CD4-positive, alpha-beta T cell treated with Interleukin-15 for 1 hour (primary cell): ENCODE measurements at regions not wholly inside any gene's neighbourhood (a gene's known extent, or its start where the extent isn't known, plus 50 kb on each side); places are given as distances from the start of the nearest gene placed in this dataset.

Experiments
- DNase-seq: peaks from one replicate; pipeline ENCODE4 v3.0.0-alpha.2; 2020

DNA sequence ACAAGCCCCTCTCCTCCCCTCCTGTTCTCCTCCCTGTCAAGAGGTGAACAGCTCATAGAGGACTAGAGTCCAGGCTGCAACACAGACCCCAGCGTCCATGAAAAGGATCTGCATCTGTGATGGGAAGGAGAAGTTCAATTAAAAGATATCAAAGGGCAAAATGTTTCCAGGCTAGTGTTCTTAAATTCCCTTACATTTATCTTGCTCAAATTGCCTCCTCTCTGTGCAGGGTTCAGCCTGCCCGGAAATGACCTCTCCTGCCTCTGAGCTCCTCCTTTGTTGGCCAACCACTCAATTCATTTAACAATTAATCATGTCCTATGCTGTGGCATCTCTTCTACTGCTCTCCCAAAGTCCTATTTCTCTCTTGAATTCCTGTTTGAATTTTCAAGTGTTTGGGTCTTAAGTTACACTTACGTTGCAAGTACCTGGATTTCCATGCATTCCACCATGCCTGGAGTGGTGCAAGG, 105.3 kb downstream of the TSN start:
- no peak for DNase-seq

- DNase-seq, result no peak
Measured at GRCh38 chr2:121862286-121862685, 106.8 kb downstream of the TSN start.

GRCh38 chr2:121865914-121866313, 110.5 kb downstream of the TSN start:
- DNase-seq, result no peak

GRCh38 chr2:121866789-121867188, 111.3 kb downstream of the TSN start:
- DNase-seq, result no peak

GRCh38 chr2:121868652-121869051, 113.2 kb downstream of the TSN start:
- DNase-seq, result no peak

DNA sequence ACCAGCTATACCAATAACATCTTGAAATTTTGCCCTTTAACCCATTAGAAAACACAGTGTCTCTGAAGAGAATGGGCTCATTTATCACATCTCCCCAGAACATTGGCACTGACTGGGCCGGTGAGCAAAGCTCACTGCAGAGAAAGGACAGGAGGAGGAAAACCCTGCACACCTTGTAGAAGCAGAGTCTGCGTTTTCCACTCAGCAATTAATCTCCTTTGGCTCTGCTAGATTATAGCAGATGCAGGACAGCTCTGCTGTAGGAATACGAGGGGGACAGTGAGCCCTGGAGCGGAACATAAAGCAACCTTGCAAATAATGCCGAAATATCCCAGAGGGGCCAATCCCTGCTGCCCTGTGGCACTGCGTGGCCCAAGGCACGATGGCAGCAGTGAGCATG, 113.9 kb downstream of the TSN start:
- DNase-seq, result no peak

DNA sequence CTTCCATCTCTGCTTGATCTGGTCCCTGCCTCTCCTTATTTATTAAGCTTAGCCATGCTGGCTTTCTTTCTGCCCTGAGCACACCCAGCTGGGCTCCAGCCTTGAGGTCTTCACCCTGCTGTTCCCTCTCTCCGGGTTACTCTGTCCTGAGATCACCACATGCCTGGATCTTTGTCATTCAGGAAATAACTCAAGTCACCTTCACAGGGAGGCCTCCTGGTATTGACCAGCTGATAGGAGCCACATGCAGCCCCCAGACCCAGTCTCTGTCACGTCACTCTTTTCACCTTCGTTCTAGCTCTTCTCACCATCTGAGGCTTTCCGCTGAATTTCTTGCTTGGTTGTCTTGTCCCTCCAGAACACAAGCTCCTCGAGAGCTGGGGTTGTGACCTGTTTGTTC, 114.4 kb downstream of the TSN start:
- no peak for DNase-seq

DNA sequence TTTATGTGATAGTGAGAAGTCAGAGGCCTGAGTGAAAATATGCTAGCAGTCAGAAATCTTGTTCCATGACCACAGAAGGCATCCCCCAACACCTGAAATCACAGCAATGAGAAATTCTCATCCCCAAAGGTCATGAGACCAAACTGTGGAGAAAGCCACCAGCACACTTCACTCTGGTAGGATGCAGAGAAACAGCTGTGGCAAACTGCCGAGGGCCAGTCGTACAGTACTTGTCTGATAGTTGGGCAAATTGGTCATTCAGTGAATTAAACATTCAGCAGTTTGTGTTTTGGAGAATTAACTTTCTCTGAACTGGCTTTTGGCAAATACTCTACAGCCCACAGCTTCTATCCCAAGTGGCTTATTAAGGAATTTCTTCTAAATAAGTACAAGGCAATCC, 117.2 kb downstream of the TSN start:
- DNase-seq, result no peak

GRCh38 chr2:121873864-121874263, 118.4 kb downstream of the TSN start:
- no peak for DNase-seq

DNA sequence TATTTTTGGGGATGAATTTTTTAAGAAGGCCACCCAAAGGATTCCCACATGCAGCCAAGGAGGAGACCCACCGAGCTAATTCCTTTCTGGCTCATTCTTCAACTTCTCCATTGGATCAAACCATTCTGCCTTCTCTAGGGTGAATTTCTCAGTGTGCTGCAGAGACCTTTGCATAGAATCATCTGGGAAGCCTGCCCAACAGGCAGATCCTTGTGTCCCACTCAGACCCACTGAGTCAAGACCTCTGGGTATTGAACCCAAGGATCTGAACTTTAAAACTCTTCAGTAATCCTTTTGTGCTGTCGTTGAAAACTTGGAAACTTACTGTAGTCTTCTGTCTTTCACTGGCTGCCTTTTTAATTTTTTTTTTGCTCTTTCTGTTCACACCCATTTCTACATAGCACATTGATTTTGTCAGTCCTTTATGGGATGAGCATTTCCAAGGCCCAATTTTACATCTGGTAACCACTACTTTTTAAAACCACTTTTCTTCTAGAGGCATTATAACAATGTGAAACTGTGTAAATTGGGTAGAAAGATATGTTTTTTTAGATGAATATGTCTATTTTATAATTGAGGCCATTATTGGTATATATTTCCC, 120.2 kb downstream of the TSN start:
- DNase-seq, result no peak

DNA sequence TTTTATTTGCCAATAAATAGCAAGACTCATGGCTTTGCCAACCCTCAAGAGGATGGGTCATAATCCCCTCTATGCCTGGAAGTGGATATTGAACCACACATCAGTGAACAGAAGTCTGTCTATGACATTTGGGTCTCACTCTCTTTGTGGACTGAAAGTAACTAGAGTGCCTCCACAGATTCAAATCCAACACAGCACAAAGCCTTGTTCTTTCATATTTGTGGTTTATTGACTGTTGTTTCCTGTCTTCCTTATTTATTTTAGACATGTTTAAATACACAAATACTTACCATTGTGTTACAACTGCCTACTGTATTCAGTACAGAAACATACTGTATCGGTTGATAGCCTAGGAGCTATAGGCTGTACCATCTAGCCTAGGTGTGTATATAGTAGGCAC, 121.9 kb downstream of the TSN start:
- DNase-seq, result no peak

DNA sequence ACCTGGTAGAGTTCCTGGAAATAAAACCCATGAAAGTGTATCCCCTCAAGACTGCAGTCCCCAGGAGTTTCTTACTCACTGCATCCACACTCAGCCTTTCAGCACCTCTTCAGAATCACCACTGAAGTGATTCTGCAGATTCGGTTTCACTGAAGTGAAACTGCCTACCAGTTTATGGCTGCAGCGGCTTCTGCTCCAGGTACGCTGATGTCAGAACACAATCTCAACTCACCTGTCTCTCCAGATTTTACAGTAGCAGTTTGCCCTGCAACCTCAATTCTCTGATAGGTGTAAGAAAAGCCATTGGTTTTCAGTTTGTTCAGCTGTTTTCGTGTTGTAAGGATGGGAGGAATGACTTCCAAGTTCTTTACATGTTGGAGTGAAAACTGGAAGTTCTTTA, 124.8 kb downstream of the TSN start:
- no peak for DNase-seq

DNA sequence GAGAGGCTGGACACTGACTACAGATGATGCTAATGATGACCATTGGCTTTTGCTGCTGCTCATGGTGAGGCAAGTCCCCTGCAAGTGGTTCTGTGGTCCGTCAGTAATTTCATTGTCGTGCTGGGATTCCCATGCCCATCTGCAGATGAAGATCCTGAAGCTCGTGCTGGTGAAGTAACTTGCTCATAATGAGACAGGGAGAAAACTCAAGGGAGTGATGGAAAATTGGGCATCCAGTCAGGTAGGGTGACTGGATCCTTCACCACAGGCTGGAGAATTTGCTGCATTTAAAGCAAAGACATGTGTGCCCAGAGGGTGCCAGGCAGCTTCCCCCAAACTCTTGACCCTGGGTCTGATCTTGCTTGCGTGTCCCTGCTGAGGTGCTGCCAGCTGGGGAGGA, 125.6 kb downstream of the TSN start:
- no peak for DNase-seq

DNA sequence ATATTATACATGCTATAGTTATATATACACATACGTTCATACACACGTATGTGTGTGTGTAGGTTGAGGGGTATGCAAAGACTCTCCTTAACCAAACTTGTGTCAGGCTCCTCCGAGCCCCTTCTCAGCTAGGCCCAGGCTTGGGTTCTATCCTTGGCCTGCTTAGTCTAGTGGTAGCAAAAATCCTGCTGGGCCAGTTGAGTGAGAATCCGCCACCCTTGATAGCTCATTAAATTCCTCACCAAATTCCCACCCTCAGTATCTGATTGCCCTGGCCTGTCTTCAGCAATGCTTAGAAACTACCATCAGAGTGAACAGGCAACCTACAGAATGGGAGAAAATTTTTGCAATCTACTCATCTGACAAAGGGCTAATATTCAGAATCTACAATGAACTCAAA, 126.5 kb downstream of the TSN start:
- no peak for DNase-seq

DNA sequence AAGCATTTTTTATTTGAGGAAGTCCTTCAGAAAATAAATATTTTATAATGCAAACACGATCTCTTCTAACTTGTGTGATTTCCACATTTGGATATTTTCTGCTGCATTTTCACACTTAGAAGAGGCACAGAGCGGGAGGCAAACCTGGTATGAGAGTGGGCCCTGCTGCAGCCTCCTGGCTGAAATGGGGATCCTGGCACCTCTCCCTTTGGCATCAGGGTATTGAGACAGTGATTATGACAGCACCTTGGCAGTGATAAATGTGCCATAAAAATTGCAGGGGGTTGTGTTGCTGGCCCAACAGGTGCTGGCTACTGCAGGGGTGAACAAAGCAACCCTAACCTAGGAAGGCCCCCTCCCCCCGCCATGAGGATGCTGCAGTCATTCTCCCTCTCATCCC, 128.6 kb downstream of the TSN start:
- DNase-seq, result no peak

DNA sequence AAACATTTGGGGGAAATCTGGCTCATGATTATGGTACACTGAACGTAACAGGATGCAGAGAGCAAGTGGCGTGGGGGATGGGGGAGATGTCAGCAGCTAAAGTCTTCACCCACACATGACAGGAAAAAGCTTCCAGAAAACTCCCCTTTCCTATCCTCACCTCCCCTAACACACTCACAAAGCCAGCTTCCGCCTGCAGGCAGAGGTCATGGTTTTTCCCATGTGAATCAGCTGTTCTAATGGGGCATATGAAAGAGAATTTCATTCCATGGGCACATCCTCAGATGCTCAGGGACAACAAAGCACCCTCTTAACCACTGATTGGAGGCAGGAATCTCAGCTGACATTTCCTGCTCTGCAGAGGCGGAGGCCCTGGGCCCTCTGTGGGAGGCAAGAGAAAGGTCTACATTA, 129.1 kb downstream of the TSN start:
- DNase-seq, result no peak

- DNase-seq, result no peak
Measured at GRCh38 chr2:121886059-121886458, 130.6 kb downstream of the TSN start.

DNA sequence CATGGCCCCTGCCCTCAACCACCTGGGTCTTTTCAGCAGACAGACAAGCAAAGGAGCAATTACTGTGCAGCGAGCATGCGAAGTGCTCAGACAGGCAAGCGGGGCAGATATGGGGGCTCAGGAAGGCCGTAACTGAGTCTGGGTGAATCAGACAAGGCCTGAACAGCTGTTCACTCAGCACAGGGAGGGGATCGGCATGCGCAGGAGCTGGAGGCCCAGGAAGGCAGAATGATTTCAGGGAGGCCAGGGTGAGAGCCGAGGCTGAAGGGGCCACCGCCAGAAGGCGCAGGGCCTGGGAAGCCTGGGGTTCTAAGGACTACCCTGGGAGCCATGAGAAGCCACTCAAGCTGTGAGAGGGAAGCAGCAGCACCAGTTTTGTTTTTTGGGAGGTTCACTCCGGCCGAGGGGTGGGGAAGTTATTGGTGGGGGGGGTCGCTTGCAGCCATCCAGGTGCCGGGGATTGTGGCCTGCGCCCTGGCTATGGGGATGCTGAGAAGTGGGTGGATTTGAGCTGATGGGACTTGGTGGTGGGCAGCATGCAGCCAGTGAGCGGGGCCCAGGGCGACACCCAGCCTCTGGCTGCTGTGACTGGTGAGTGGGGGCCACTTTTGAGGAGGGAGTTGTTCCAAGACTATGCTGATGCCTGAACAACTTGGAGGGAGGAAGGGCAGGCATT, 132.2 kb downstream of the TSN start:
- no peak for DNase-seq

DNA sequence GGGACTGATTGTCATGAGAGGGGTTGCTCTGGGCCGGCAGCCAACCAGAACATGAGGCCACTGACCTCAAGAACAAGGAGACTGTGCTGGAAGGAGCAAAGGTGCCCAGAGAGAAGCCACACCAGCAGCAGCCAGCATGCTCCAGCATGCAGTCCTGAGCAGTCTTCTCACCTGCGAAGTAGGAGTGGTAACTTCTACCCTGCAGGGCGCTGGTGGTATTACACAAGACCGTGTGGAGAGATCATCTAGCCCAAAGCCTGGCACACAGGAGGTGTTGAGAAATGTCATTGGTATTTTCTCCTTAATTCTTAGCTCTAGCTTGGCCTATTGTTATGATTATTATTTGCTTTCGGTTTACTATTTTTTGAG, 132.7 kb downstream of the TSN start:
- no peak for DNase-seq

DNA sequence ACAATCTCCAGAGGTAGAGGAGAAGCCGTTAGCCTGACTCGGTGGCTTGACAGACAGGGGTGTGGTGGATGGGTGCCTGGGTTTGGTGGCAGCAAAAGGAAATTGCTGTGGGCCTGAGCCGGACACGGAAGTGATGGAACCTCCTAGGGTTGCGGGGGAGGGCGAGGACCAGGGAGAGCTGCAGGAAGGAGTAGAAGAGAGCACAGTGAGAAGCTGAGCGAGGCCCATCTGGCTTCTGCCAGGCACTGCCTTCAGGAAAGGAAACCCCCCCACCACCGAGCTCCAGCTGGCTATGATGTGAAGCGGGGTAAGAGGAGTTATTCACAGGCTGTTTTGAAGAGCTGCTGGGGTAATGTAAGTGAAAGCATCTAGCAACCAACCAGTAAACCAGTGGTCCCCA, 134.6 kb downstream of the TSN start:
- DNase-seq, result no peak

- DNase-seq, result no peak
Measured at GRCh38 chr2:121895723-121896571, 140.5 kb downstream of the TSN start.

DNA sequence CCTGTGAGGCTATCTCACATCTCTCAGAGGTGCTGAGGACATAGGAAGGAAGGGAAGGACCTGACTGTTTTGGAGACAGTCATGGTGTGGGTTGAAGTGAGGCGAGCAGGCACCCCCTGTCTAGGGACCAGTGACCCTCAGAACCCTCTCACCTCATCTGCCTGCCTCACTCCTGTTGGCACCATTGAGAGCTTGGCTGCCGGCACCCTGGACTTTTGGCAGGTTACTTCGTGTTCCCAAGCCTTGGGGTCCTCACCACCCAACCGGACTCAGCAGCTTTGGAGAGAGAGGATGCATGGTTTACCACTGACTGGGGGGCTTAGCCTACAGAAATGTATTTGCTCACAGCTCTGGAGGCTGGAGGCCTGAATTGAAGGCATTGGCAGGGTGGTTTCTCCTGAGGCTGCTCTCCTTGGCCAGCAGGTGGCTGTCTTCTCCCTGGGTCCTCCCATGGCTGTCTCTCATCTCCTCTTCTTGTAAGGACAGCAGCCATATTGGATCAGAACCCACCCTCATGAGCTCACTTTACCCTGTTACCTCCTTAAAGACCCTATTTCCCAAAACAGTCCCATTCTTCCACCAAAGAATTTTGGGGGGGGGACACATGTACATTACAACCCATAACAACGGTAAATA, 142.0 kb downstream of the TSN start:
- DNase-seq, result no peak

DNA sequence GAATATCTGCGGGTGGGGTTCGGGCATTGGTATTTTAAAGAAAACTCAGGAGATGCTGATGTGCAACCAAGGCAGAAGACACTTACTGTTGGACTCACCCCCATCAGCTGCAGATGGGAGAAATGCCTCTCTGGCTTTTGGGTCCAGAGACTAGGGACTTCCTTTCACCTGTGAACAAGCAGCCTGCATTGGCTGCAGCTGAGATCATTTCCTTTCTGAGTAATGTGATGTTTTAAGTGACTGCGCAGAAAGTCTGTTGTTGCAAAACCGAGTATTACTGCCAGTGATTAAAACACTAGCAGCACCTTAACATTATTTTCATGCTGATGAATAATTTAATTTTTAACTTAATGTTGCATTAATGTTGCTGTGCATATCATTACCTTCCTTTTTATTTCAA, 143.0 kb downstream of the TSN start:
- DNase-seq, result no peak

GRCh38 chr2:121900391-121900790, 144.9 kb downstream of the TSN start:
- DNase-seq, result no peak
